H1 (cell line): ENCODE measurements at regions not wholly inside any gene's neighbourhood (a gene's known extent, or its start where the extent isn't known, plus 50 kb on each side); places are given as distances from the start of the nearest gene placed in this dataset.

ENCODE experiments used
- CTCF ChIA-PET: fragments of 300-600 bp; sonication (Branson Sonifier 250); formaldehyde crosslinking; loops from one replicate; lab custom pipeline; 2021; ENCODE audit not compliant: partially characterized antibody; lab: Charles Lee
- POLR2A ChIA-PET: fragments of 300-600 bp; sonication (Branson Sonifier 250); formaldehyde crosslinking; loops from one replicate; lab custom pipeline; 2021; ENCODE audit warnings: inconsistent platforms; ENCODE audit not compliant: partially characterized antibody; lab: Charles Lee
- DNase-seq, 2 experiments: peaks; one replicate each; pipeline versions ENCODE4 v3.0.0 to v3.0.0-alpha.2; 2010 to 2022; ENCODE audit warnings: low spot score in 2 of 2, low read depth in 1 of 2, mixed read lengths in 1 of 2
- FAIRE-seq: peaks from 2 replicates; lab custom pipeline; 2011; peaks lifted over from hg19 to GRCh38; lab: Jason Lieb, UNC
- H2AFZ ChIP-seq: 2 replicates; pipeline ENCODE4 v1.8.1; 2012; ENCODE audit warnings: low read length, inconsistent platforms
- H2AK5ac ChIP-seq: 2 replicates; pipeline ENCODE4 v1.6.1; 2013; ENCODE audit warnings: low read depth, low read length
- H2BK120ac ChIP-seq: replicated peaks from 2 replicates; pipeline ENCODE3; 2013; ENCODE audit warnings: low read depth, low read length, inconsistent platforms
- H2BK12ac ChIP-seq: 2 replicates; pipeline ENCODE4 v1.6.1; 2013; ENCODE audit warnings: low read depth, low read length
- H2BK15ac ChIP-seq: 2 replicates; pipeline ENCODE4 v1.6.1; 2013; ENCODE audit warnings: low read length
- H2BK20ac ChIP-seq: 2 replicates; pipeline ENCODE4 v1.6.1; 2013; ENCODE audit warnings: low read length
- H2BK5ac ChIP-seq: 2 replicates; pipeline ENCODE4 v1.6.1; 2013; ENCODE audit warnings: low read depth, low read length
- H3K14ac ChIP-seq: 2 replicates; pipeline ENCODE4 v1.6.1; 2013; ENCODE audit warnings: inconsistent platforms; ENCODE audit not compliant: insufficient read length
- H3K18ac ChIP-seq: 2 replicates; pipeline ENCODE4 v1.6.1; 2013; ENCODE audit warnings: low read length; ENCODE audit errors: extremely low read depth
- H3K23ac ChIP-seq: 2 replicates; pipeline ENCODE4 v1.6.1; 2013; ENCODE audit warnings: inconsistent platforms; ENCODE audit not compliant: insufficient read length
- H3K23me2 ChIP-seq: 2 replicates; pipeline ENCODE4 v1.6.1; 2013; ENCODE audit warnings: low read depth, low read length
- H3K27ac ChIP-seq: 2 replicates; pipeline ENCODE4 v1.6.1; 2011; ENCODE audit warnings: low read depth, low read length, inconsistent platforms
- H3K27me3 ChIP-seq, 4 experiments: replicated peaks in 1 of 4; 1 replicate in 1 of 4; 2 replicates in 3 of 4; pipeline versions ENCODE4 v1.6.1 to v1.8.1; 2011 to 2013; ENCODE audit warnings: low read length in 3 of 4, mild to moderate bottlenecking in 3 of 4, inconsistent platforms in 2 of 4, mixed read lengths in 2 of 4, moderate library complexity in 1 of 4; ENCODE audit not compliant: control insufficient read depth in 3 of 4, insufficient read depth in 3 of 4; ENCODE audit errors: extremely low read depth in 1 of 4
- H3K36me3 ChIP-seq, 4 experiments: 2 replicates each; pipeline versions ENCODE4 v1.6.1 to v1.8.1; 2011 to 2013; ENCODE audit warnings: mild to moderate bottlenecking in 4 of 4, low read length in 3 of 4, moderate library complexity in 2 of 4, control low read depth in 1 of 4, inconsistent platforms in 1 of 4; ENCODE audit not compliant: insufficient read depth in 4 of 4, control insufficient read depth in 2 of 4
- H3K4ac ChIP-seq: replicated peaks from 2 replicates; pipeline ENCODE3; 2013; ENCODE audit warnings: low read length, low read depth, mixed read lengths, inconsistent platforms; ENCODE audit not compliant: insufficient read length
- H3K4me1 ChIP-seq, 4 experiments: replicated peaks in 1 of 4; 1 replicate in 1 of 4; 2 replicates in 3 of 4; pipeline versions ENCODE4 v1.6.1 to v1.8.1; 2011 to 2013; ENCODE audit warnings: low read length in 3 of 4, inconsistent platforms in 2 of 4, mixed read lengths in 1 of 4; ENCODE audit not compliant: insufficient read depth in 4 of 4, control insufficient read depth in 3 of 4
- H3K4me2 ChIP-seq, 2 experiments: 2 replicates each; pipeline versions ENCODE4 v1.6.1 to v1.8.1; 2011 to 2013; ENCODE audit warnings: low read depth in 2 of 2, low read length in 2 of 2, control low read depth in 1 of 2, inconsistent platforms in 1 of 2, mild to moderate bottlenecking in 1 of 2; ENCODE audit not compliant: insufficient read depth in 1 of 2
- H3K4me3 ChIP-seq, 4 experiments: fragments of 200-600, 300-600 bp in 1 of 4; sonication (generic), shearing (Covaris generic), sonication (Bioruptor Twin) in 1 of 4; 2 replicates each; pipeline versions ENCODE4 v1.5.1 to v1.8.1; 2011 to 2016; ENCODE audit warnings: low read length in 4 of 4, low read depth in 3 of 4, control low read depth in 2 of 4, inconsistent platforms in 2 of 4, mild to moderate bottlenecking in 2 of 4, mixed read lengths in 1 of 4, moderate library complexity in 1 of 4; ENCODE audit not compliant: insufficient read depth in 2 of 4; ENCODE audit errors: extremely low read depth in 1 of 4
- H3K56ac ChIP-seq: replicated peaks from 2 replicates; pipeline ENCODE3; 2013; ENCODE audit warnings: low read depth, mild to moderate bottlenecking, mixed read lengths, low read length, inconsistent platforms; ENCODE audit not compliant: insufficient read length
- H3K79me1 ChIP-seq: 2 replicates; pipeline ENCODE4 v1.6.1; 2013; ENCODE audit warnings: low read depth, low read length, control low read depth
- H3K79me2 ChIP-seq, 2 experiments: 2 replicates each; pipeline versions ENCODE4 v1.6.1 to v1.8.1; 2012 to 2013; ENCODE audit warnings: low read length in 2 of 2, mild to moderate bottlenecking in 2 of 2, inconsistent platforms in 1 of 2; ENCODE audit not compliant: insufficient read depth in 2 of 2, control insufficient read depth in 1 of 2
- H3K9ac ChIP-seq, 4 experiments: replicated peaks in 1 of 4; 1 replicate in 1 of 4; 2 replicates in 3 of 4; pipeline versions ENCODE4 v1.6.1 to v1.8.1; 2011 to 2013; ENCODE audit warnings: low read depth in 3 of 4, low read length in 3 of 4, control low read depth in 2 of 4, mild to moderate bottlenecking in 2 of 4, moderate library complexity in 2 of 4, inconsistent platforms in 1 of 4; ENCODE audit errors: extremely low read depth in 1 of 4
- H3K9me3 ChIP-seq, 2 experiments: 2 replicates each; pipeline versions ENCODE4 v1.6.1 to v1.8.1; 2012 to 2013; ENCODE audit warnings: mild to moderate bottlenecking in 2 of 2, moderate library complexity in 2 of 2, control low read depth in 1 of 2, inconsistent platforms in 1 of 2, low read depth in 1 of 2, low read length in 1 of 2, mixed read lengths in 1 of 2; ENCODE audit not compliant: insufficient read depth in 2 of 2
- H4K20me1 ChIP-seq, 2 experiments: replicated peaks in 1 of 2; 2 replicates each; pipeline versions ENCODE3 to v1.8.1; 2011 to 2013; ENCODE audit warnings: inconsistent platforms in 2 of 2, low read length in 2 of 2, mild to moderate bottlenecking in 1 of 2; ENCODE audit not compliant: insufficient read depth in 2 of 2, control insufficient read depth in 1 of 2
- H4K5ac ChIP-seq: 2 replicates; pipeline ENCODE4 v1.6.1; 2013; ENCODE audit warnings: low read length, low read depth, mixed read lengths, inconsistent platforms; ENCODE audit not compliant: insufficient read length
- H4K8ac ChIP-seq: 2 replicates; pipeline ENCODE4 v1.8.0; 2013; ENCODE audit warnings: mild to moderate bottlenecking, moderate library complexity, low read length, inconsistent platforms; ENCODE audit not compliant: insufficient read depth; ENCODE audit errors: extremely low read depth
- H4K91ac ChIP-seq: replicated peaks from 2 replicates; pipeline ENCODE3; 2013; ENCODE audit warnings: low read length, mixed read lengths, inconsistent platforms; ENCODE audit not compliant: insufficient read length
- ASH2L ChIP-seq: fragments of 200-600, 300-600 bp; sonication (generic); IDR thresholded peaks from one replicate; pipeline ENCODE4 v1.7.1; 2017; ENCODE audit warnings: low read length
- CREB1 ChIP-seq: IDR thresholded peaks from 2 replicates; pipeline ENCODE4 v1.6.1; 2012; ENCODE audit warnings: inconsistent platforms
- EGR1 ChIP-seq: IDR thresholded peaks from 2 replicates; pipeline ENCODE4 v1.6.1; 2011; ENCODE audit warnings: low read depth, low read length, borderline replicate concordance
- USF2 ChIP-seq: IDR thresholded peaks from 2 replicates; pipeline ENCODE4 v1.6.1; 2011; ENCODE audit warnings: low read length, improper control_type of control experiment
- WGBS, 2 experiments: shearing (Covaris generic) in 1 of 2; methylation state at CpG; one replicate each; pipeline versions ENCODE4 v1.1.6 to v1.1.7; 2013 to 2015; ENCODE audit warnings: low lambda C conversion rate in 2 of 2, mixed read lengths in 2 of 2, inconsistent platforms in 1 of 2, low coverage in 1 of 2, missing lambda C conversion rate in 1 of 2; ENCODE audit not compliant: insufficient replicate concordance in 2 of 2, insufficient coverage in 1 of 2, insufficient read length in 1 of 2; ENCODE audit errors: extremely low coverage in 1 of 2, missing lambda C conversion rate in 1 of 2; 5-methylcytosine and 5-hydroxymethylcytosine counted together

GRCh38 chr2:144943293-144943941 lies 423.5 kb upstream of the ZEB2 start:
- H2BK12ac ChIP-seq = no peak overlapping the region
- H3K79me2 ChIP-seq = no peaks in the 10 kb centered on the region
- no peak overlapping the region for H4K5ac ChIP-seq
- no peak overlapping the region for H3K4ac ChIP-seq
- H3K9me3 ChIP-seq = no peaks in the 10 kb centered on the region
- peaks cover 0 to under 1% (median 0%) of the 10 kb centered on the region in 4 experiments; a peak in 1 of 7 replicates for H3K4me1 ChIP-seq
- no peak overlapping the region for H2AK5ac ChIP-seq
- H3K23ac ChIP-seq = no peak overlapping the region
- H3K4me3 ChIP-seq = no peak overlapping the region
- no peak overlapping the region for H3K18ac ChIP-seq
- no peaks in the 10 kb centered on the region for H3K27me3 ChIP-seq
- H3K4me2 ChIP-seq = no peak overlapping the region
- 85% methylated on average over 5 of the region's 5 CpGs; no CpG with 5 or more reads in 1 of the 2 experiments for WGBS, 2 experiments
- H2BK20ac ChIP-seq = no peak overlapping the region
- no peak overlapping the region for H2BK15ac ChIP-seq
- H3K27ac ChIP-seq = no peak overlapping the region
- H3K56ac ChIP-seq = no peak overlapping the region
- no peak overlapping the region for H3K9ac ChIP-seq
- POLR2A ChIA-PET = no interaction called here
- no peaks in the 10 kb centered on the region for H3K23me2 ChIP-seq
- H4K20me1 ChIP-seq = no peaks in the 10 kb centered on the region
- H3K79me1 ChIP-seq = no peaks in the 10 kb centered on the region
- CTCF ChIA-PET = interaction anchor here (0.6 to 0.7 kb wide), 2 partner anchors 15 to 40 kb away, joined by 3 read pairs; no protein-coding TSS in a partner anchor
- FAIRE-seq = no peak
- no peak overlapping the region for H4K8ac ChIP-seq
- no peak for TF ChIP-seq ASH2L
- no peak for TF ChIP-seq CREB1
- no peak for TF ChIP-seq USF2
- TF ChIP-seq EGR1 = no peak
- TF ChIP-seq, all 59 proteins: peak for 0
- H2BK5ac ChIP-seq = no peak overlapping the region
- H3K36me3 ChIP-seq = no peaks in the 10 kb centered on the region
- H2BK120ac ChIP-seq = no peak overlapping the region
- DNase-seq = no peak
- no peak overlapping the region for H4K91ac ChIP-seq
- no peak overlapping the region for H3K14ac ChIP-seq
- no peak overlapping the region for H2AFZ ChIP-seq
